ENCODE measurements at regions not wholly inside any gene's neighbourhood (a gene's known extent, or its start where the extent isn't known, plus 50 kb on each side); places are given as distances from the start of the nearest gene placed in this dataset.

GRCh38 chrX:69068301-69069085, 96.8 kb downstream of the PJA1 start:
- Mint-ChIP-seq H3K27ac (ENCODE audit: unreplicated experiment) (no peak overlapping the region), H3K4me1 (ENCODE audit: low read depth, unreplicated experiment) (peaks cover 6% of the 10 kb centered on the region), H3K27me3 (ENCODE audit: unreplicated experiment) (peaks cover 1% of the 10 kb centered on the region), H3K4me3 (ENCODE audit: unreplicated experiment) (no peak overlapping the region), H3K36me3 (ENCODE audit: unreplicated experiment) (no peaks in the 10 kb centered on the region), H3K9me3 (ENCODE audit: unreplicated experiment) (no peaks in the 10 kb centered on the region)
- no peak for TF ChIP-seq CTCF (IDR thresholded peaks at IDR 0.05; ENCODE audit: partially characterized antibody, unreplicated experiment)
- DNase-seq, result no peak

- no peak for TF ChIP-seq CTCF (IDR thresholded peaks at IDR 0.05; ENCODE audit: partially characterized antibody, unreplicated experiment)
- Mint-ChIP-seq H3K27me3 (ENCODE audit: unreplicated experiment) (peaks cover 1% of the 10 kb centered on the region), H3K36me3 (ENCODE audit: unreplicated experiment) (no peaks in the 10 kb centered on the region), H3K27ac (ENCODE audit: unreplicated experiment) (no peak overlapping the region), H3K9me3 (ENCODE audit: unreplicated experiment) (no peaks in the 10 kb centered on the region), H3K4me1 (ENCODE audit: low read depth, unreplicated experiment) (peaks cover 6% of the 10 kb centered on the region), H3K4me3 (ENCODE audit: unreplicated experiment) (no peak overlapping the region)
- DNase-seq, result no peak
These were observed 97.4 kb downstream of the PJA1 start for GRCh38 chrX:69067841-69068240.

- Mint-ChIP-seq H3K27ac (ENCODE audit: unreplicated experiment) (no peak overlapping the region), H3K36me3 (ENCODE audit: unreplicated experiment) (no peaks in the 10 kb centered on the region), H3K4me1 (ENCODE audit: low read depth, unreplicated experiment) (peaks cover 6% of the 10 kb centered on the region), H3K27me3 (ENCODE audit: unreplicated experiment) (peaks cover 1% of the 10 kb centered on the region), H3K9me3 (ENCODE audit: unreplicated experiment) (no peaks in the 10 kb centered on the region), H3K4me3 (ENCODE audit: unreplicated experiment) (no peak overlapping the region)
- no peak for TF ChIP-seq CTCF (IDR thresholded peaks at IDR 0.05; ENCODE audit: partially characterized antibody, unreplicated experiment)
- DNase-seq, result no peak
These were observed 98.2 kb downstream of the PJA1 start for GRCh38 chrX:69066966-69067525.

GRCh38 chrX:69066021-69066757, 99.1 kb downstream of the PJA1 start:
- TF ChIP-seq CTCF (IDR thresholded peaks at IDR 0.05; ENCODE audit: partially characterized antibody, unreplicated experiment), result no peak
- Mint-ChIP-seq H3K27ac (ENCODE audit: unreplicated experiment) (no peak overlapping the region), H3K27me3 (ENCODE audit: unreplicated experiment) (peaks cover 1% of the 10 kb centered on the region), H3K9me3 (ENCODE audit: unreplicated experiment) (no peaks in the 10 kb centered on the region), H3K4me3 (ENCODE audit: unreplicated experiment) (no peak overlapping the region), H3K36me3 (ENCODE audit: unreplicated experiment) (no peaks in the 10 kb centered on the region), H3K4me1 (ENCODE audit: low read depth, unreplicated experiment) (peaks cover 6% of the 10 kb centered on the region)
- DNase-seq, result no peak

GRCh38 chrX:69065451-69065850, 99.8 kb downstream of the PJA1 start:
- DNase-seq, result no peak
- peaks cover 1% of the 10 kb centered on the region for H3K27me3 Mint-ChIP-seq (ENCODE audit: unreplicated experiment)
- H3K4me1 Mint-ChIP-seq (ENCODE audit: low read depth, unreplicated experiment), result peaks cover 6% of the 10 kb centered on the region
- no peaks in the 10 kb centered on the region for H3K36me3 Mint-ChIP-seq (ENCODE audit: unreplicated experiment)
- no peak overlapping the region for H3K27ac Mint-ChIP-seq (ENCODE audit: unreplicated experiment)
- H3K9me3 Mint-ChIP-seq (ENCODE audit: unreplicated experiment), result no peaks in the 10 kb centered on the region
- H3K4me3 Mint-ChIP-seq (ENCODE audit: unreplicated experiment), result no peak overlapping the region
- TF ChIP-seq CTCF (IDR thresholded peaks at IDR 0.05; ENCODE audit: partially characterized antibody, unreplicated experiment), result no peak
